K562 (cell line): ENCODE measurements at regions not wholly inside any gene's neighbourhood (a gene's known extent, or its start where the extent isn't known, plus 50 kb on each side); places are given as distances from the start of the nearest gene placed in this dataset.

ENCODE experiments used
- ATAC-seq: fragments of 200-7000 bp; cut with Tn5 transposase; 3 replicates; pipeline ENCODE4 v1.9.1; 2020; ENCODE audit warnings: moderate library complexity
- BruUV-seq: library from RNA; stranded (reverse); fragments of 400-500 nt; replicated peaks from 2 replicates; lab custom pipeline; 2021; lab: Mats Ljungman, UMichigan
- CTCF ChIA-PET: fragments of 300-600 bp; formaldehyde crosslinking; extraction: SDS; loops from one replicate; lab custom pipeline; 2021; ENCODE audit warnings: low intra/inter-chr PET ratio; lab: Yijun Ruan, JAX
- POLR2A ChIA-PET: fragments of 300-600, 350-650 bp; sonication (Branson Sonifier 250); formaldehyde crosslinking; extraction: SDS; loops from one replicate; lab custom pipeline; 2021; ENCODE audit warnings: antibody characterized with exemption, inconsistent platforms; lab: Yijun Ruan, JAX
- DNase-seq, 4 experiments: peaks; one replicate each; pipeline versions ENCODE4 v3.0.0 to v3.0.0-alpha.2; 2011 to 2018; ENCODE audit warnings: low spot score in 3 of 4, mixed read lengths in 3 of 4; ENCODE audit errors: extremely low read depth in 1 of 4
- FAIRE-seq: peaks from 2 replicates; lab custom pipeline; 2011; peaks lifted over from hg19 to GRCh38; lab: Jason Lieb, UNC
- H2AFZ ChIP-seq: 2 replicates; pipeline ENCODE4 v1.6.0; 2011; ENCODE audit warnings: low read depth, low read length, control low read depth, inconsistent platforms
- H3K27ac ChIP-seq: fragments of 200-600 bp; 3 replicates; pipeline ENCODE4 v1.8.0; 2011; ENCODE audit warnings: low read depth, mild to moderate bottlenecking, control low read depth, inconsistent platforms, low read length, moderate library complexity, mixed read lengths; ENCODE audit errors: extremely low read depth
- H3K27me3 ChIP-seq, 2 experiments: fragments of 300-600 bp in 1 of 2; 2 replicates in 1 of 2; 3 replicates in 1 of 2; pipeline versions ENCODE4 v1.6.0 to v1.8.0; 2011; ENCODE audit warnings: inconsistent platforms in 2 of 2, low read length in 2 of 2, mild to moderate bottlenecking in 1 of 2, mixed read lengths in 1 of 2, moderate library complexity in 1 of 2; ENCODE audit not compliant: control insufficient read depth in 2 of 2, insufficient read depth in 2 of 2
- H3K36me3 ChIP-seq: fragments of 300-600 bp; 3 replicates; pipeline ENCODE4 v1.8.0; 2011; ENCODE audit warnings: mild to moderate bottlenecking, low read length, inconsistent platforms; ENCODE audit not compliant: control insufficient read depth, insufficient read depth
- H3K4me1 ChIP-seq, 2 experiments: fragments of 200-600 bp in 1 of 2; replicated peaks in 1 of 2; 2 replicates in 1 of 2; 3 replicates in 1 of 2; pipeline versions ENCODE4 v1.5.1 to v1.8.0; 2011; ENCODE audit warnings: inconsistent platforms in 2 of 2, low read length in 2 of 2, mild to moderate bottlenecking in 1 of 2, mixed read lengths in 1 of 2, moderate library complexity in 1 of 2; ENCODE audit not compliant: control insufficient read depth in 2 of 2, insufficient read depth in 2 of 2
- H3K4me2 ChIP-seq: 2 replicates; pipeline ENCODE4 v1.6.1; 2011; ENCODE audit warnings: low read length, control low read depth, inconsistent platforms, mixed read lengths; ENCODE audit not compliant: insufficient read depth
- H3K4me3 ChIP-seq: fragments of 200-600 bp; sonication (generic), shearing (Covaris generic); 2 replicates; pipeline ENCODE4 v1.5.1; 2016; ENCODE audit warnings: control low read depth, inconsistent platforms
- H3K79me2 ChIP-seq: fragments of 200-600 bp; 3 replicates; pipeline ENCODE4 v1.8.0; 2011; ENCODE audit warnings: low read length, inconsistent platforms; ENCODE audit not compliant: control insufficient read depth, insufficient read depth
- H3K9ac ChIP-seq, 2 experiments: 2 replicates each; pipeline versions ENCODE4 v1.6.0 to v1.6.1; 2011; ENCODE audit warnings: low read depth in 2 of 2, low read length in 2 of 2, control low read depth in 1 of 2, inconsistent platforms in 1 of 2, mild to moderate bottlenecking in 1 of 2, mixed read lengths in 1 of 2; ENCODE audit not compliant: insufficient read depth in 1 of 2
- H3K9me1 ChIP-seq: one replicate; pipeline ENCODE4 v1.6.0; 2011; ENCODE audit warnings: inconsistent platforms, mild to moderate bottlenecking, low read length, moderate library complexity; ENCODE audit not compliant: control insufficient read depth, insufficient read depth
- H3K9me3 ChIP-seq: replicated peaks from 2 replicates; pipeline ENCODE4 v1.5.1; 2011; ENCODE audit warnings: low read depth, low read length, inconsistent platforms; ENCODE audit not compliant: control insufficient read depth, insufficient read depth
- H4K20me1 ChIP-seq: replicated peaks from 2 replicates; pipeline ENCODE4 v1.6.1; 2011; ENCODE audit warnings: low read length, inconsistent platforms, mixed read lengths; ENCODE audit not compliant: control insufficient read depth, insufficient read depth
- CXXC5 ChIP-seq: fragments of 250-450 bp; sonication (Bioruptor Pico); IDR thresholded peaks from 2 replicates; pipeline ENCODE4 v1.8.0; 2022; ENCODE audit warnings: inconsistent platforms, mild to moderate bottlenecking, moderate library complexity
- DPF2 ChIP-seq: fragments of 450-650 bp; IDR thresholded peaks from 2 replicates; pipeline ENCODE4 v1.6.1; 2016
- GABPB2 ChIP-seq: fragments of 250-450 bp; sonication (Bioruptor Pico); conservative IDR thresholded peaks from 2 replicates; pipeline ENCODE4 v1.5.1; 2021; ENCODE audit warnings: mild to moderate bottlenecking
- SP1 ChIP-seq: sonication (generic); formaldehyde crosslinking; IDR thresholded peaks from 2 replicates; pipeline ENCODE4 v1.8.1; 2022; ENCODE audit warnings: mild to moderate bottlenecking, missing genetic modification reagents
- WGBS: fragments of 100-300 bp; shearing (Covaris generic); methylation state at CpG from one replicate; pipeline ENCODE4 v1.1.6; 2016; ENCODE audit warnings: low coverage, mixed read lengths; ENCODE audit not compliant: insufficient coverage; ENCODE audit errors: missing lambda C conversion rate; 5-methylcytosine and 5-hydroxymethylcytosine counted together
- in situ Hi-C: fragments of 300-500 bp; cut with MboI; formaldehyde crosslinking; loops from 4 replicates; pipeline ENCODE4 v1.15.0; 2018; ENCODE audit warnings: inconsistent platforms, mixed read lengths
- intact Hi-C: fragments of 100-400 bp; cut with micrococcal nuclease; formaldehyde crosslinking; loops from 2 replicates; pipeline ENCODE4 v1.14.2; 2022
- TF ChIP-seq, protein P1 (sequence below): fragments of 450-650 bp; IDR thresholded peaks from 2 replicates; pipeline ENCODE4 v1.6.1; 2014; ENCODE audit warnings: low read depth, mild to moderate bottlenecking, moderate library complexity, borderline replicate concordance
- TF ChIP-seq, protein P2 (sequence below), 2 experiments: fragments of 450-650 bp in 1 of 2; sonication (generic) in 1 of 2; formaldehyde crosslinking in 1 of 2; IDR thresholded peaks; 2 replicates each; pipeline versions ENCODE4 v1.7.1 to v1.9.0; 2016 to 2022; ENCODE audit warnings: inconsistent platforms in 1 of 2, mild to moderate bottlenecking in 1 of 2, missing genetic modification reagents in 1 of 2

DNA sequence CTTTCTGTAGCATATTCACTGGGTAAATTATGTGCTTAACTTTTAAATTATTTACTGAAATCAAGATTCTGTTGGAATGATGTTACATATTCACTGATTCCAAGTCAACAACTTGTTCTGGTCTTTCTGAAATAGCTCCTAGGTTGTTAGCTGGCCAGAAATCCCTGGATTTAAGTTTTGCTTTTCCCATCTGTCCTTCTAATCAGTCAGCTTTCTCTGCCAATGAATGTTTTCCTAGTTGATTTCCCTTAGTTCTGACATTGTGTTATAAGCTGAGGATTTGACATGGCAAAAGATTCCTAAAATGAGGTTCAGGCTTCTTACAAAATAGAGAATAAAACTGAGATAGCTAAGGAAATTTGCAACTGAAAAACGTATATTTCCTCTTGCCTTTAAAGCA, 1479.6 kb downstream of the MRPL39 start:
- intact Hi-C loops: no loop called here
- TF ChIP-seq SP1 (CRISPR knock-in tag): no peak
- TF ChIP-seq GABPB2 (CRISPR knock-in tag): no peak
- no peak for TF ChIP-seq DPF2
- TF ChIP-seq, protein P1, sequence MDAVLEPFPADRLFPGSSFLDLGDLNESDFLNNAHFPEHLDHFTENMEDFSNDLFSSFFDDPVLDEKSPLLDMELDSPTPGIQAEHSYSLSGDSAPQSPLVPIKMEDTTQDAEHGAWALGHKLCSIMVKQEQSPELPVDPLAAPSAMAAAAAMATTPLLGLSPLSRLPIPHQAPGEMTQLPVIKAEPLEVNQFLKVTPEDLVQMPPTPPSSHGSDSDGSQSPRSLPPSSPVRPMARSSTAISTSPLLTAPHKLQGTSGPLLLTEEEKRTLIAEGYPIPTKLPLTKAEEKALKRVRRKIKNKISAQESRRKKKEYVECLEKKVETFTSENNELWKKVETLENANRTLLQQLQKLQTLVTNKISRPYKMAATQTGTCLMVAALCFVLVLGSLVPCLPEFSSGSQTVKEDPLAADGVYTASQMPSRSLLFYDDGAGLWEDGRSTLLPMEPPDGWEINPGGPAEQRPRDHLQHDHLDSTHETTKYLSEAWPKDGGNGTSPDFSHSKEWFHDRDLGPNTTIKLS: no peak
- no peaks in the 10 kb centered on the region for H3K79me2 ChIP-seq
- H2AFZ ChIP-seq: no peak overlapping the region
- no peak overlapping the region for H3K4me2 ChIP-seq
- no peaks in the 10 kb centered on the region for H3K36me3 ChIP-seq
- 0% methylated on average over 1 of the region's 1 CpG for WGBS
- BruUV-seq: no TSS peak
- DNase-seq (no peak), ATAC-seq (no peak), FAIRE-seq (no peak)
- H4K20me1 ChIP-seq: no peaks in the 10 kb centered on the region
- POLR2A ChIA-PET: no interaction called here
- in situ Hi-C loops: loop anchor here (25.0 kb wide), 1 partner anchor 1565 kb away; no protein-coding TSS in a partner anchor
- H3K4me1 ChIP-seq: no peaks in the 10 kb centered on the region
- no peak overlapping the region for H3K9ac ChIP-seq
- no peaks in the 10 kb centered on the region for H3K9me3 ChIP-seq
- H3K9me1 ChIP-seq: no peaks in the 10 kb centered on the region
- CTCF ChIA-PET: no interaction called here
- no peak overlapping the region for H3K4me3 ChIP-seq
- no peaks in the 10 kb centered on the region for H3K27me3 ChIP-seq
- no peak overlapping the region for H3K27ac ChIP-seq

DNA sequence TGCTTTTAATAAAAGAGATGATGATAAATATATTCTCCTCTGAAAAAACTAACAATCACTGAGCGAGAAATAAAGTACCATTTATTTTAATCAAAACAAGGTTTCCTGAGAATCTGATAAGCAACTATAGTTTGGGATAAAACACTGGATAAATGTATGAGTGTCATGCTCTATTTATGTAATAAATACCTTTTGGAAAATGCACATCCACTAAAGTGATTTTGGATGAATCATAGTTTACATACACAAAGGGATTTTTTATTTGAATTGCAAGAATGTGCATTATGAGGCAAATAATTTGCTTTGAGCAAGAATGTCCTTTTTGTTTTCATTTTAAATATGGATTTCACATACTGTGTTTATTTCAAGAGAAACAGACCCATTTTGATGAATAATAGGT, 1483.5 kb downstream of the MRPL39 start:
- no TSS peak for BruUV-seq
- no peak for DNase-seq
- POLR2A ChIA-PET: no interaction called here
- TF ChIP-seq CXXC5 (CRISPR knock-in tag): no peak
- TF ChIP-seq, protein P2, sequence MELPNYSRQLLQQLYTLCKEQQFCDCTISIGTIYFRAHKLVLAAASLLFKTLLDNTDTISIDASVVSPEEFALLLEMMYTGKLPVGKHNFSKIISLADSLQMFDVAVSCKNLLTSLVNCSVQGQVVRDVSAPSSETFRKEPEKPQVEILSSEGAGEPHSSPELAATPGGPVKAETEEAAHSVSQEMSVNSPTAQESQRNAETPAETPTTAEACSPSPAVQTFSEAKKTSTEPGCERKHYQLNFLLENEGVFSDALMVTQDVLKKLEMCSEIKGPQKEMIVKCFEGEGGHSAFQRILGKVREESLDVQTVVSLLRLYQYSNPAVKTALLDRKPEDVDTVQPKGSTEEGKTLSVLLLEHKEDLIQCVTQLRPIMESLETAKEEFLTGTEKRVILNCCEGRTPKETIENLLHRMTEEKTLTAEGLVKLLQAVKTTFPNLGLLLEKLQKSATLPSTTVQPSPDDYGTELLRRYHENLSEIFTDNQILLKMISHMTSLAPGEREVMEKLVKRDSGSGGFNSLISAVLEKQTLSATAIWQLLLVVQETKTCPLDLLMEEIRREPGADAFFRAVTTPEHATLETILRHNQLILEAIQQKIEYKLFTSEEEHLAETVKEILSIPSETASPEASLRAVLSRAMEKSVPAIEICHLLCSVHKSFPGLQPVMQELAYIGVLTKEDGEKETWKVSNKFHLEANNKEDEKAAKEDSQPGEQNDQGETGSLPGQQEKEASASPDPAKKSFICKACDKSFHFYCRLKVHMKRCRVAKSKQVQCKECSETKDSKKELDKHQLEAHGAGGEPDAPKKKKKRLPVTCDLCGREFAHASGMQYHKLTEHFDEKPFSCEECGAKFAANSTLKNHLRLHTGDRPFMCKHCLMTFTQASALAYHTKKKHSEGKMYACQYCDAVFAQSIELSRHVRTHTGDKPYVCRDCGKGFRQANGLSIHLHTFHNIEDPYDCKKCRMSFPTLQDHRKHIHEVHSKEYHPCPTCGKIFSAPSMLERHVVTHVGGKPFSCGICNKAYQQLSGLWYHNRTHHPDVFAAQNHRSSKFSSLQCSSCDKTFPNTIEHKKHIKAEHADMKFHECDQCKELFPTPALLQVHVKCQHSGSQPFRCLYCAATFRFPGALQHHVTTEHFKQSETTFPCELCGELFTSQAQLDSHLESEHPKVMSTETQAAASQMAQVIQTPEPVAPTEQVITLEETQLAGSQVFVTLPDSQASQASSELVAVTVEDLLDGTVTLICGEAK (IDR thresholded peaks at IDR 0.05): no peak
- TF ChIP-seq, protein P2 (CRISPR knock-in tag; IDR thresholded peaks at IDR 0.05): no peak

More for the DNA sequence above, 1483.5 kb downstream of the MRPL39 start:
- no peak overlapping the region for H3K27ac ChIP-seq
- FAIRE-seq (no peak), ATAC-seq (no peak)
- no peaks in the 10 kb centered on the region for H3K27me3 ChIP-seq
- no peak overlapping the region for H3K9ac ChIP-seq
- 5% methylated on average over 1 of the region's 1 CpG for WGBS
- H3K9me3 ChIP-seq: no peaks in the 10 kb centered on the region
- H2AFZ ChIP-seq: no peak overlapping the region
- H3K36me3 ChIP-seq: no peaks in the 10 kb centered on the region
- no peak overlapping the region for H3K4me2 ChIP-seq
- no peaks in the 10 kb centered on the region for H4K20me1 ChIP-seq
- no peaks in the 10 kb centered on the region for H3K9me1 ChIP-seq
- no peaks in the 10 kb centered on the region for H3K4me1 ChIP-seq
- CTCF ChIA-PET: no interaction called here
- no peaks in the 10 kb centered on the region for H3K79me2 ChIP-seq
- in situ Hi-C loops (no loop called here), intact Hi-C loops (no loop called here)
- no peak overlapping the region for H3K4me3 ChIP-seq
